ENCODE measurements at regions not wholly inside any gene's neighbourhood (a gene's known extent, or its start where the extent isn't known, plus 50 kb on each side); places are given as distances from the start of the nearest gene placed in this dataset.

- 74% methylated on average over 2 of the region's 2 CpGs for WGBS (ENCODE audit: low lambda C conversion rate, missing lambda C conversion rate)
- DNase-seq (ENCODE audit: low spot score) = peak; percentile 29
These were observed 237.1 kb upstream of the CFAP20DC start for GRCh38 chr3:59286791-59287531.

GRCh38 chr3:59285560-59285959, 235.7 kb upstream of the CFAP20DC start:
- Histone ChIP-seq H3K4me3 (no peak overlapping the region), H3K36me3 (replicated peaks; ENCODE audit: insufficient read depth, low read depth) (no peaks in the 10 kb centered on the region), H3K27ac (no peak overlapping the region), H3K4me2 (no peak overlapping the region), H2AFZ (no peak overlapping the region), H3K4me1 (ENCODE audit: insufficient read depth) (no peaks in the 10 kb centered on the region), H3K9me2 (replicated peaks; ENCODE audit: insufficient read depth) (no peaks in the 10 kb centered on the region), H3K9me3 (ENCODE audit: low read depth) (no peaks in the 10 kb centered on the region), H3K27me3 (no peaks in the 10 kb centered on the region), H3K79me2 (no peaks in the 10 kb centered on the region), H4K20me1 (ENCODE audit: insufficient read depth, poor library complexity, severe bottlenecking) (no peaks in the 10 kb centered on the region)
- TF ChIP-seq EZH2phosphoT487 (IDR thresholded peaks at IDR 0.05; ENCODE audit: low read depth, severe bottlenecking, unreplicated experiment) (no peak), CTCF (IDR thresholded peaks at IDR 0.05; ENCODE audit: poor library complexity) (no peak), EZH2 (IDR thresholded peaks at IDR 0.05; ENCODE audit: borderline replicate concordance) (no peak)
- no peak for DNase-seq (ENCODE audit: low spot score)
- 60% methylated on average over 2 of the region's 2 CpGs for WGBS (ENCODE audit: low lambda C conversion rate, missing lambda C conversion rate)

More at GRCh38 chr3:59286791-59287531, 237.1 kb upstream of the CFAP20DC start:
- no peaks in the 10 kb centered on the region for H3K9me2 ChIP-seq (replicated peaks; ENCODE audit: insufficient read depth)
- H3K27me3 ChIP-seq = no peaks in the 10 kb centered on the region
- H3K79me2 ChIP-seq = no peaks in the 10 kb centered on the region
- no peaks in the 10 kb centered on the region for H3K4me1 ChIP-seq (ENCODE audit: insufficient read depth)
- no peaks in the 10 kb centered on the region for H4K20me1 ChIP-seq (ENCODE audit: insufficient read depth, poor library complexity, severe bottlenecking)
- H2AFZ ChIP-seq = no peak overlapping the region
- no peaks in the 10 kb centered on the region for H3K36me3 ChIP-seq (replicated peaks; ENCODE audit: insufficient read depth, low read depth)
- TF ChIP-seq EZH2 (IDR thresholded peaks at IDR 0.05; ENCODE audit: borderline replicate concordance) = no peak
- TF ChIP-seq CTCF (IDR thresholded peaks at IDR 0.05; ENCODE audit: poor library complexity) = no peak
- no peak for TF ChIP-seq EZH2phosphoT487 (IDR thresholded peaks at IDR 0.05; ENCODE audit: low read depth, severe bottlenecking, unreplicated experiment)
- no peak overlapping the region for H3K27ac ChIP-seq
- H3K4me3 ChIP-seq = no peak overlapping the region
- H3K4me2 ChIP-seq = no peak overlapping the region
- no peaks in the 10 kb centered on the region for H3K9me3 ChIP-seq (ENCODE audit: low read depth)

GRCh38 chr3:59284926-59285325, 235.1 kb upstream of the CFAP20DC start:
- H3K9me2 ChIP-seq (replicated peaks; ENCODE audit: insufficient read depth) = no peaks in the 10 kb centered on the region
- 78% methylated on average over 1 of the region's 1 CpG for WGBS (ENCODE audit: low lambda C conversion rate, missing lambda C conversion rate)
- H3K4me3 ChIP-seq = no peak overlapping the region
- no peaks in the 10 kb centered on the region for H3K79me2 ChIP-seq
- no peak for DNase-seq (ENCODE audit: low spot score)
- no peak overlapping the region for H2AFZ ChIP-seq
- no peaks in the 10 kb centered on the region for H4K20me1 ChIP-seq (ENCODE audit: insufficient read depth, poor library complexity, severe bottlenecking)
- TF ChIP-seq CTCF (IDR thresholded peaks at IDR 0.05; ENCODE audit: poor library complexity) = no peak
- TF ChIP-seq EZH2 (IDR thresholded peaks at IDR 0.05; ENCODE audit: borderline replicate concordance) = no peak
- no peak for TF ChIP-seq EZH2phosphoT487 (IDR thresholded peaks at IDR 0.05; ENCODE audit: low read depth, severe bottlenecking, unreplicated experiment)
- H3K9me3 ChIP-seq (ENCODE audit: low read depth) = no peaks in the 10 kb centered on the region
- H3K4me1 ChIP-seq (ENCODE audit: insufficient read depth) = no peaks in the 10 kb centered on the region
- H3K4me2 ChIP-seq = no peak overlapping the region
- H3K27ac ChIP-seq = no peak overlapping the region
- H3K36me3 ChIP-seq (replicated peaks; ENCODE audit: insufficient read depth, low read depth) = no peaks in the 10 kb centered on the region
- H3K27me3 ChIP-seq = no peaks in the 10 kb centered on the region

Measured in hepatocyte (in vitro differentiated cells).